GM18502 (cell line): ENCODE measurements at regions not wholly inside any gene's neighbourhood (a gene's known extent, or its start where the extent isn't known, plus 50 kb on each side); places are given as distances from the start of the nearest gene placed in this dataset.

Experiments used
- ATAC-seq: cut with Tn5 transposase; IDR thresholded peaks from one replicate; pipeline ENCODE4 v1.9.1; 2021; ENCODE audit warnings: mild to moderate bottlenecking; ENCODE audit not compliant: unreplicated experiment, poor library complexity

DNA sequence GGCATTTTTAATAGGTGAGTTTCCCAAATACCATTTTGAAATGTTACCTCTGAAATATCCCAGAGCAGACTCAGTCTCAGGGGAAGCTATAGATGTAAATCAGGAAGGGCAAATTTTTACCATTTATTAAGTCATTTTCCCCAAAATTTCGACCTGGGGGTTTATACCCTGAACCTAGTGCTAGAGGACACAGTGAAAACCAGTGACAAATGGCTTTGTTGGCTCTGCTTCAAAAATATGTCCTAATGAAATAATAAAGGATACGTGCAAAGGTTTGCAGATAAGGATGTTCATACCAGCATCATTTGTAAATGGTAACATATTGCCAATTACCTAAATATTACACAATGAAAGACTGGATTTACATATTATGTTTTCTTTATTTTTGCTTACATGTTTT, 546.7 kb upstream of the ADAMTS9 start:
- no peak for ATAC-seq

DNA sequence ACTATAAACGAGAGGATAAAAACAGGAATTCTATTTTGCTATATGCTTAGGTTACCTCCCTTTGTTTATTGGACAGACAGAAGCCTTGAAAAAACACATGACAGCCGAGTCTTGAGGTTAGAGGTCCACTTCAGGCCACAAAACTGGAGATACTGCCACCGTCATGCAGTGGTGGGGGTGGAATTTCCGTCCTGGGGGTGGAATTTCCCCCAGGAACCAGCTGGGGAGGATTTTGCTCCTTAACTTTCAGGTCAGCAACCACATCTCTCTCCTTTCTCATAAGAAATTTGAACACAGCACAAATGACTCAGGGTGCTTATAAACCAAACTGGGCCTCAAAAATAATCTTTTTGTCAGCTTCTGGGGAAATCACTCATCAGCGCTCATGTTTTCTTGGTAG, 545.8 kb upstream of the ADAMTS9 start:
- no peak for ATAC-seq

DNA sequence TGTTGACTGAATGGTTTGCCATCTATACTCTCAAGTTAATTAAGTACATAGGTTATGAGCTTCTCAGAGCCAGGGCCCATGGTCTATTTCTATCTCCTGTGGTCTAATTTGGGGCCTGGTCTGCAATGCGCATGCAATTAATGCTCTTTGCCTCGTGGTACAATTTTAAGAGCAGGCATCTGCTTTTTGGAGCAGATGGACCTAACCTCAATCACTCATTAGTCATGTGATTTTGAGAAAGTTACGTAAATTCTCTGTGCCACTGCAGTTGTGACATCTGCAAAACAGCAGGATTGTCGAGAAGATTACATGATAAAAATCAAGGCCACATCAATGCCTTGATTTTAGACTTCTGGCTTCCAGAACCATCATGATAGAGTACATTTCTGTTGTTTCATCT, 543.7 kb upstream of the ADAMTS9 start:
- no peak for ATAC-seq

DNA sequence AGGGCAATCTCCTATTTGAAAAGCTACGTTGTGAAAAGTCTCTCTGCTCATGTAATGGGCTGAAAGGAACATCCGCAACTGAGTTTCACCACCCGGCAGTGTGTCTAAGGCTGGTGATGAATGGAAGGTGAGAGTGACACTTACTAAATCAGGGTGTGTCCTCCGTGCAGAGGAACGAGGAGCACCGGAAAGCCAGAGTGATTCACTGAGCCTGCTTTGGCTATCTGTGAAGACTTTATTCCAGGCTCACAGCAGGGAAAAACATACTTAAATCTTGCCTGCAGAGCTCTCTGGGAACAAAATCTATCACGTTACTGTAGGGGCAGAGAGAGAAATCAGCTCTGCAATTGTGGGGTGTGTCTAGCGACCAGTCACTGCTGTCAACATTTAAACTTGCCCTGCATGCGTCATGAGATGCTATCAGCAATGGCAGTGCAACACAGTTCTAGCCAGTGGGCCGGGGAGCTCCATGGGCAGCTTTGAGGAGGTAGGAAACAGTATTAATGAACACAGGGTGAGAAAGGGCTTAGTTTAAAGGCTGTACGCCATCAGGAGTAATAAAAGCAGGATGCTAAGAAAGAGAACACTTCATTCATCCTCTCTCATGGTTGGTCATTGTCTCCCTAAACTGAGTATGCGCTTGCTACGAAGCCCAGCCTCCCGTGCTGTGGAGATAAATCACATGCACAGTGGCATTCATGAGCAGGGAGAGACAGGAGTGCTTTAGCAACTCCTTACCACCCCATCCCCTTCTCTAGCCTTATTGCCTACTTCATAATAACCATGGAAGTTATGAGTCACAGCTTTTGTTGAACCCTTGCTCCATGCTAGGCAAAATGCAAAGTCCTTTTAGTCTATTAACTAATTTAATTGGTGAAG, 542.7 kb upstream of the ADAMTS9 start:
- no peak for ATAC-seq

DNA sequence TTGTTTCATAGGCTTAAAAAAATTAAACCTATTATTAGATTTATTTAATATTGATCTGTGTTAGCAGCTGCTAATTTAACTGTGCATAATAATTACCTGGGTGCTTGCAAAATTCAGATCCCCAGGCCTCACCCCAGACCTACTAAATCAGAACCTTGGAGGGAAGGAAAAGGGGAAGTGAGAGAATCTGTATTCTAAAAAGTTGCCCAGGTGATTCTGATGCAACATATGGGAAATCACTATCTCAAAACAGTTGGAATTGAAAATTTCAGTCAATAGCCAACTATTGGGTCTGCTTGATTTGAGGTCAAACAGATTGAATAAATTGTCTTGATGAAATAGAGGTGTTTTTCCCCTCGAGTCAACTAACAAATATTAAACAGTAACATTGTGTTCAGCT, 538.5 kb upstream of the ADAMTS9 start:
- no peak for ATAC-seq

DNA sequence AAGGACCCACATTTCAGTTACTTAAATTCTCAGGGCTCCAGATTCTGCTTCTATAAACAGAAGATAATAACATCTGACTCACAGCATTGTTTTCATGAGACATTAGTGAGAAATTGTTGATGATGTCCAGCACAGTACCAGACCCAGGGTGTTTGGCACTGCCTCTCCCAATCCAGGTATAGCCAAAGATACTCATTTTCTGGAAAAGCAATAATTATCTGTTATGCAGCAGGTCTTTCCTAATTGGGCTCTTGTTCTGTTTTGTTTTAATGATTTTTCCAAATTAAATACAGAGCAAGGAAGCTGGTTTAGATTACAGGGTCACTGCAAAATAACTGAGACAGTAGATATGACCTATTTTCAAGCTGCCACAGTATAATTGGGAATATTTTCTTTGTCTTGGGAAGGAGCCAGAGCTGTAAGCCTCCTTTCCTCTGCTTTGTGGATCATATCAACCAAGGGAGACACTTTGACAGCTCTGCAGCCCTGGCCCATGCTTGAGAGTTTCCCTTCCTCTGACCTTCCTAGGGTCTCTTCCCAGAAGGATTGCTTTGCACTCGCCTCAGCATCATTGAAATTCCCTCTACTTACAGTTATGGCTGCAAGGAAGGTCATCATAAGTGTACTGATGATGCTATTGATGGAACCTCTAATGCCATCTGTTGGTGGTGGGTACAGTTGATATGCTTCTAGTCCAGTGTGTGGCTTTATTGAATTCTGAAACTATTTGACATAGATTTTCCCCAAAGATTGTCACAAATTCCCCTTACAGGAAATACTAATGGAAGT, 522.4 kb upstream of the ADAMTS9 start:
- no peak for ATAC-seq

DNA sequence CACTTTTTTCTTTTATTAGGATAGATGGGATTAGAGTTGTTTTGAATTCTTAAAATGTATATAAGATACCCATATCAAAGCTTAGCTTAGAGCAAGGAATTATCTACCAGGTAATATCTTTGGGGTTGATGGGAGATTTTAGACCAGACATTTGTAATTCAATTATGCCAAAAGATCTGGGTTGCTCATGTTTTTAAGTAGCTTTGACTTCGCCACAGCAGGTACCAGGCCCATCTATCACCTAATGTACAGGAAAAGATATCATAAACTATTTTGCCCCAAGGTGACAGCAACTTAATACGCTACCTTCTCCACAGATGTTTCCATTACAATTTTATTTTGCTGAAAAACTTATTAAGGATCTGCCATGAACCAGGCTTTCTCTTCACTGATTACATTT, 514.6 kb upstream of the ADAMTS9 start:
- no peak for ATAC-seq

DNA sequence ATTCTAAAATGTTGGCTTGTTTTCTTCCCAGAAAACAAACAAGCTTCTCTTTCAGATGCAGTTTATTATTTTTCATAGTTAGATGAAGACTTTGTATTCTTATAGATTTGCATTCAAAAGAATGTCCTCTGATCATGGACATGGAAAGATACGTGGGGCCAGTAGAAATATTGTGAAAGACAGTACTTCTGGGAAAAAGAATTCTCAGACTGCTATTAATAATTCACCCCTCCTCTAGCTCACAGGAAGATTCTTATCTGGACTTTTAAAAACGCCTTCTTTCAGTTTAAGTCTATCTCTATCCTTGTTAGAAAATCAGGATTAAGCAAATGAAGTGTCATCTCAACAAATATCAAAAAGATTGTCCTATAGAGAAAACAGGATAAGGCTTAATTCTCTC, 514.1 kb upstream of the ADAMTS9 start:
- ATAC-seq, result no peak

DNA sequence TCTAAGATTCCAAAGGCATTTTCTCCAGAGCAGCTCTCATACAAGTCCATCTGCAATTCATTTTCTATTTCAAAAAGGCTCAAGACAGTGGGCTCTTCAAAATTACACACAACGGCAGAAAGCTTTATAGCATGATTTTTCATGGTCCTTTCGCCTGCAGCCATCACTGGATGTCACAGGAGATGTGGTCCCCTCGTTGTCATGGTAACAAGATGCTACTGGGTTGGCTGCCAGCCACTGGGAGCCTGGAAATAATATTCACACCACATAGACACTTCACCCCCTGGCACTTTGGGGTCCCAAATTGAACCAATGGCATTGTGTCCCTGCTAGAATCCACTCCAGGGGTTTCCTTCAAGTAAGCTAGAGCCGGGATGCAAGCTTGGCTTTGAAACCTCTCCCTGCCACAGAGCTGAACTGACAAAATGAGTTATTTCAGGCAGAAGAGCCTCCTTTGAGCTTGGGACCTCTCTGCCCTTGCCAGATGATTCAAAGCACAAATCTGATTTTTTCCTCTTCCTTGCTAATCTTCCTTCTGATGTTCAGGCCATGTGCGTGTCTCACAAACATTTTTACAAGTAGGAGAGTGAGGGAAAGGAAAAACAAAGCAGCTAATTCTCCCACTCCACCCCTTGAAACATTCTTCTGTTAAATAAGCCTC, 512.6 kb upstream of the ADAMTS9 start:
- ATAC-seq, result no peak

DNA sequence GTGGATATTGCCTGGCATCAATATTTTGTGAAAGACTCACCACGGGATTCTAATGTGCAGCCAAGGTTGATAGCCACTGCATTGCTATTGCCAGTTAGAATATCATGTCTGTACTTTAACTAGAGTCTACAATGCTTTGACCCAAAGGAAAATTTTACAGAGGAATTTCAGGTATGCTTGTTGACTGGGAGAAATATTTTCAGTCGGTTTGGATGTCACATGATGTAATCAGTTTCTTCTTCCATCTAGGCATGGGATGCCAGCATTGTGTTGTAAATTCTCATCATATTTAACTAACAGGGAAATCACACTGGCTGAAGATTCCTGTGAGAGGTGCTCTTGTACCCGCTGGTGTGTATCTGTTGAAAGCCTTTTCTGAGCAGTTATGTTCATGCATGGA, 508.9 kb upstream of the ADAMTS9 start:
- no peak for ATAC-seq

DNA sequence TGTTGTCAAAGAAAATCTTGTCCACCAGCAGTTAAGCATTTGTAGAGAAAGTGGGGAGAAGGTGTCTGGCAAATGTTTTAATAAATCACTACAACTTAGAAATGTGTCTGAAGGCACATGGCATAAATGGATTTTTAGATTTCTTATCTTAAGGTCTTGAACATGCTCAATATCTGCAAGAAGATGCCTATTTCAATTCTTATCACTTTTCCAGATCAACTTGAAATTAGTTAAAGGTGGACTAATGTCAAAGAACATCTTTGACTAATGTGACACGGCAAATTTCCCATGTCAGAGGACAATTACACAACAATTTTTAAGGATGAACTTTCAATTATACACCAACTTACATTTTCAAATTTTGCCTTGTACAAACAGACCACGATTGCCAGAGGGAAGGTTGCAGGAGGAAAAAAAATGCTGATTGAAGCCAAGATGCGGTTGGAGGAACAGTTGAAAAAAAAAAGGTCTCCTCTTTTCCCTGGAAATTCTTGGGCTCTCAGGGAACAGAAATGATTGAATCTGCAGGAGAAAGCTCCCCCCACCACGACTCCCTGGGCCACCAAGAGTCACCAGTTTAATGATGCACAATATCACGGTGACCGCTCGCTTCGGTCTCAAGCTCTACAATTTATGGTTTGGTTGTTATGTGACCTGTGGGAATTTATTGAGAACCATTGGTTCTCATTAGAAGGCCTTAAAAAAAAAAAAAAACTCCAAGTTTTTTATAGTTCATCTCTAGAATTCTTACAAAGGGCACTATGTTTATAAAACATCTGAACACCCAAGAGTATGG, 507.6 kb upstream of the ADAMTS9 start:
- ATAC-seq, result no peak

DNA sequence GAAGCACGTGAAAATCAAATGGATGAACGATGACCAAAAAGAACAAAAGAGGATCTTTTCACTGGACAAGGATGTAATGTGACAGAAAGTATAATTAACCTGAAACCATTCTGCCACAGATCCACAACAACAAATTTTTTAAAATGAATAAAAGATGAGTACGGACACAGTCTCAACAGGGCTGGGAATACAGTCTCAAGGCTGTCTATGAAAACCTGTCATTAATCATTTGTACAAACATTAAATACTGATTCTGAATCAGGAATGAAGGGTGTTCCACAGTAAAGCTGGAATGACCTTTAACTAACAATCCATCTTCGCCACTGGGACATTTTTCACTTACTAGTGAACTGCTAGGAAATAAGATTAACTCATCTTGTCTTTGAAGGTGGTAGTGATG, 506.9 kb upstream of the ADAMTS9 start:
- no peak for ATAC-seq

DNA sequence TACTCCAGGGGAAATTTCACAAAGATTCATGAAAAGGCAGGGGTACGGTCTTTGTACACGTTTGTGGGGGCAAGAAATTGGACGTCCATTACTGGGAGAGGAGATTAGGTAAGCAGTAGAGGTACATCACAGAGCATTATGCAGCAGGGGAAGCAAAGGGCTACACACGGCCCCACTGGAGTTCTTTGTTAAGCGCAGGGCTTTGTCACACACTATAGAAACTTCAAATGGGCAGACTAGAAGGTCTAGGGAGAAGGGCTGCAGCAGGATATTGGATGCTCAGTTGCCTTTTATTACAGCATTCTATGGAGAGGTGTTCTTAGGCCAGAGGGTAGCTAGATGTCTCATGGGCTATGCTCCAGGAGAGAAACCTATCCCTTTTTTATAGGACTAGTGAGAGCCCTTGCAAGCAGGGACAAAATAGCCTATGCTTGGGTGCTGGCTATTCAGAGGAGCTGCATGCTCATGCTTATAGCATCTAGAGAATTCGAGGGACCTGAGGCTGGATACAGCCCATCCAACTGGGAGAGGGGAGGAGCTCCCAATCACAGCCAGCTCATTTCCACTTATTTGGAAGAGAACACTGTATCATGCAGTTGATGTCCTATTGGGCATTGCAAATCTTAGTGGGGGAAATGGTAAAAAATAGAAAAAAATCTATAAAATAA, 506.4 kb upstream of the ADAMTS9 start:
- no peak for ATAC-seq

DNA sequence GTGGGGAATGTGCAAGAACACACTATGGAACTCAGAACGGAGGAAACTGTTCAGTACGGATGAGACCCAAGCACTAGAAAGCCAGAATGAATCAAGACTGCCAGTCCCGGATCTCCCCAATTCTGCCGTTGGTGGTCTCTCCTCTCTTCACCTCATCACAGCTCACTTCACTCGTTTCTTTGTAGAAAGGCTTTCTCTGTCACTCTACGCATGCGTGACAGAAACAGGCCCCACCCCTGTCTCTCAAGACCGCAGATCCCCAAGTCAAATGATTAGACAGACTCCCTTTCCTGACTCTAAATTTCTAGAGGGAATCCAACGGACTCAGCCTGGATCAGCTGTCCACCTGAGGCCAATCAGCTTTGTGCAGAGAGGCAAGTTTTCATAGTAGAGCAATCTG, 505.7 kb upstream of the ADAMTS9 start:
- ATAC-seq, result no peak

DNA sequence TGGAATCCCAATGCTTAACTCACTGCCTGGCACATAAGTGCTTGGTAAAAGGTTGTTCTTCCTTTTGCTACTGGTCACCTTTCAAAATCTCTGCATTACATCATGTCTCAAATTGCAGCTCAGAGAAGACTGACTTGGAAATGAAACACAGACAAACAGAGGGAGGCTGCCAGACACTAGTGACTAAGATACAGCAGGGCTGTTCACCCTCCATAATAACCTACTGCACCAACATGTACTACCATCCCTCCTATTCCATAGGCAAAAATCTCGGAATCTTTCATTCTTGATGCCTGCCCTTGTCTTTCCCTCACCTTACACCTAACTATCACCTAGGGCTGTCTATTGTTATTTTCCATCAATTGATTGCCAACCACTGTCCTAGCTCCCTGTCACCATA, 502.3 kb upstream of the ADAMTS9 start:
- no peak for ATAC-seq

DNA sequence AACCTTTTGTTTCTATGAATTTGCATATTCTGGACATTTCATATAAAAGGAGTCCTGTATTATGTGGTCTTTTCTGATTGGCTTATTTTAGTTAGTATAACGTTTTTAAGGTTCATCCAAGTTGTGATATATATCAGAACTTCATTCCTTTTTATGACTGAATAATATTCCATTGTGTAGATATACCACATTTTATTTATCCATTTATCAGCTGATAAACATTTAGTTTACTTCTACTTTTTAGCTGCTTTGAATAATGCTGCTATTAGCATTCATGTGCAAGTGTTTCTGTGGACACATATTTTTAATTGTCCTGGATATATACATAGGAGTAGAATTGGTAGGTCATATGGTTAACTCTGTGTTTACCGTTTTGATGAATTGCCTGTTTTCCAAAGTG, 498.5 kb upstream of the ADAMTS9 start:
- ATAC-seq, result no peak

DNA sequence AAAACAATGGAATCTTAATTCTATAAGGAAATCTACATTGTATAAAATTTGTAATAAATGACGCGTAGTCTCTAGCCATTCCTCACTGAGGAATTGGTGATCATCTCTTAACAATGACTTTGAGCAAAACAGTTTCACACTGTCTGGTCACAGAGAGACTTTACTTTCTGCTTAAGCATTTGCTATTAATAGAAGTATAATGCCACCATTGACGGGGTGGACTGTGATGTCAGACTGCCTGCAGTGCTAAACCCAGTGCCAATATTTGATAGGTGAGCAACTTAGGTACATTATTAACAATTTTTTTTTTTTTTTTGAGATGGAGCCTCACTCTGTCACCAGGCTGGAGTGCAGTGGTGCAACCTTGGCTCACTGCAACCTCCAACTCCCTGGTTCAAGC, 494.9 kb upstream of the ADAMTS9 start:
- ATAC-seq, result no peak

DNA sequence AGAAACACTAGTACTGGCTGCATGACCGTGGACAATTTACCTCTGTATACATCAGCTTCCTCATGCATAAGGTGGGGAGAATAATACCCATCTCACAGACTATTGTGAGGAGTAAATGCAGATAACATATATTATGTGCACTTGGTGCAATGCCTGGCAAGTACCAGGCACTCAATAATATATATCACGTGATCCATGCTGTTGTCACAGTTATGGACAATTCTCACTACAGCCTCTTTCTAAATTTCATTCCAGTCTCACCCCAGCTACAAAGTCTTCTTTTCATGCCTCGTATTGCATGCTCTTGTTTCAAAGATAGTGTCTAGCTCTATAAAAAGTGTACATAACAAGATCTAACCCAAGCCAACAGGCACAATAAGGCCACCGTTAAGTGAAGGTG, 494.3 kb upstream of the ADAMTS9 start:
- no peak for ATAC-seq

DNA sequence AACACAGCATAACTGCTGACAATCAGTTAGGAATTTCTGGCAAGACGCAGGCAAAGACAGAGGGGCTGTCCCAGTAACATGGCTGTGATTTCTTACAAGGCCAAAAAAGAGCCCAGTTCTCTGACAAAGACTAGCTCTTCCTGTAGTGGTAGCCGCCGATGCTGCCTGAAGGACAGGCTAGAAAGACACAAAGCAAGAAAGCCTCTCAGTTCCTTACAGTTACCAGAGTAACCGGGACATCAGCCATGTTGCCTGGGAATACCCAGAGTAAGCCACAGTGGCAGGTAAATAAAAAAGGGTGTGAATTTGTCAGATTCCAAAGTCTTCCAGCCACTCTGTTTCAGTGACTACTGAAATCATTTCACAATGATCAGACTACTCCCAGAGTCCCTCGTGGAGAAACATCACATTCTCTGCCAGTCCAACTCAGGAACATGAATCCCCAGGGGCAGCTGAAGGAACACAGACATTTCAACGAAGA, 493.6 kb upstream of the ADAMTS9 start:
- no peak for ATAC-seq

DNA sequence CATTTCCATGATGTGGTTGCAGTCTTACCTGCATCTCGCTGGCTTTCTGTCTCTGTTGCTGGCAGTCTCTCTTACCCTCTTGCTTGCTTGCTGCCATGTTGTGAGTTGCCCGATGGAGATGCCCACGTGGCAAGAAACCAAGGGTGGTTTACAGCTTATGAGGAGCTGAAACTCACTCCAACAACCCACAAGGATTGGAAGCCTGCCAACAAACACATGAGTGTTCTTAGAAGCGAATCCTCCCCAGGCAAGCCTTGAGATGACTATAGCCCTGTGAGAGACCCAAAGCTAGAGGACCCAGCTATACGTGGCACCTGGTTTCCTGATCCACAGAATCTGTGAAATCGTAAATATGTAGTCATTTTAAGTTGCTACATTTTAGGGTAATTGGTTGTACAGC, 490.9 kb upstream of the ADAMTS9 start:
- no peak for ATAC-seq
